ENCODE measurements at regions not wholly inside any gene's neighbourhood (a gene's known extent, or its start where the extent isn't known, plus 50 kb on each side); places are given as distances from the start of the nearest gene placed in this dataset.

- intact Hi-C loops (cut with micrococcal nuclease; ENCODE audit: unreplicated experiment) = no loop called here
- Histone ChIP-seq H3K36me3 (ENCODE audit: insufficient read depth, low read length, poor library complexity, severe bottlenecking) (no peaks in the 10 kb centered on the region), H3K27me3 (replicated peaks; ENCODE audit: insufficient read depth, low read depth, low read length, poor library complexity) (no peaks in the 10 kb centered on the region), H3K9me3 (ENCODE audit: low read depth, low read length, poor library complexity, severe bottlenecking) (no peaks in the 10 kb centered on the region), H3K4me3 (ENCODE audit: low read depth, low read length, poor library complexity, severe bottlenecking) (no peak overlapping the region), H3K4me1 (ENCODE audit: insufficient read depth, low read length, poor library complexity, severe bottlenecking) (peaks cover 17% of the 10 kb centered on the region), H3K27ac (ENCODE audit: low read depth, low read length, poor library complexity, severe bottlenecking) (no peak overlapping the region)
- CTCF ChIA-PET = no interaction called here
- POLR2A ChIA-PET (ENCODE audit: low non-redundant PET) = no interaction called here
- BruUV-seq (replicated peaks) = no TSS peak
- no peak for TF ChIP-seq EZH2 (IDR thresholded peaks at IDR 0.05; ENCODE audit: borderline replicate concordance, low read depth, low read length, poor library complexity, severe bottlenecking)
- no peak for TF ChIP-seq CTCF (conservative IDR thresholded peaks at IDR 0.05; ENCODE audit: low read depth, low read length)
- DNase-seq (ENCODE audit: low spot score) = no peak
Measured at GRCh38 chr9:129453734-129454133, 167.2 kb downstream of the C9orf50 start.

GRCh38 chr9:129451669-129452068 is 169.2 kb downstream of the C9orf50 start:
- ChIA-PET POLR2A (ENCODE audit: low non-redundant PET) (no interaction called here), CTCF (no interaction called here)
- intact Hi-C loops (cut with micrococcal nuclease; ENCODE audit: unreplicated experiment) = no loop called here
- H3K4me3 ChIP-seq (ENCODE audit: low read depth, low read length, poor library complexity, severe bottlenecking) = no peak overlapping the region
- no peaks in the 10 kb centered on the region for H3K27me3 ChIP-seq (replicated peaks; ENCODE audit: insufficient read depth, low read depth, low read length, poor library complexity)
- H3K27ac ChIP-seq (ENCODE audit: low read depth, low read length, poor library complexity, severe bottlenecking) = no peak overlapping the region
- no peak for TF ChIP-seq CTCF (conservative IDR thresholded peaks at IDR 0.05; ENCODE audit: low read depth, low read length)
- no peak for TF ChIP-seq EZH2 (IDR thresholded peaks at IDR 0.05; ENCODE audit: borderline replicate concordance, low read depth, low read length, poor library complexity, severe bottlenecking)
- BruUV-seq (replicated peaks) = no TSS peak
- peaks cover 12% of the 10 kb centered on the region for H3K4me1 ChIP-seq (ENCODE audit: insufficient read depth, low read length, poor library complexity, severe bottlenecking)
- H3K9me3 ChIP-seq (ENCODE audit: low read depth, low read length, poor library complexity, severe bottlenecking) = peaks cover 1% of the 10 kb centered on the region
- no peaks in the 10 kb centered on the region for H3K36me3 ChIP-seq (ENCODE audit: insufficient read depth, low read length, poor library complexity, severe bottlenecking)
- DNase-seq (ENCODE audit: low spot score) = no peak

- intact Hi-C loops (cut with micrococcal nuclease; ENCODE audit: unreplicated experiment) = no loop called here
- no TSS peak for BruUV-seq (replicated peaks)
- POLR2A ChIA-PET (ENCODE audit: low non-redundant PET) = no interaction called here
Measured at GRCh38 chr9:129451089-129451656, 169.7 kb downstream of the C9orf50 start.

More at GRCh38 chr9:129451089-129451656, 169.7 kb downstream of the C9orf50 start:
- Histone ChIP-seq H3K9me3 (ENCODE audit: low read depth, low read length, poor library complexity, severe bottlenecking) (peaks cover 4% of the 10 kb centered on the region), H3K27me3 (replicated peaks; ENCODE audit: insufficient read depth, low read depth, low read length, poor library complexity) (no peaks in the 10 kb centered on the region), H3K4me1 (ENCODE audit: insufficient read depth, low read length, poor library complexity, severe bottlenecking) (peaks cover 12% of the 10 kb centered on the region), H3K36me3 (ENCODE audit: insufficient read depth, low read length, poor library complexity, severe bottlenecking) (no peaks in the 10 kb centered on the region), H3K4me3 (ENCODE audit: low read depth, low read length, poor library complexity, severe bottlenecking) (no peak overlapping the region), H3K27ac (ENCODE audit: low read depth, low read length, poor library complexity, severe bottlenecking) (no peak overlapping the region)
- DNase-seq (ENCODE audit: low spot score) = no peak
- TF ChIP-seq CTCF (conservative IDR thresholded peaks at IDR 0.05; ENCODE audit: low read depth, low read length) = no peak
- CTCF ChIA-PET = no interaction called here
